ENCODE measurements at regions not wholly inside any gene's neighbourhood (a gene's known extent, or its start where the extent isn't known, plus 50 kb on each side); places are given as distances from the start of the nearest gene placed in this dataset.
"Not testable (repeated sequence)": the region's sequence is repeated elsewhere in the genome, so short reads cannot be mapped to it uniquely, and the experiment has no call there.

DNA sequence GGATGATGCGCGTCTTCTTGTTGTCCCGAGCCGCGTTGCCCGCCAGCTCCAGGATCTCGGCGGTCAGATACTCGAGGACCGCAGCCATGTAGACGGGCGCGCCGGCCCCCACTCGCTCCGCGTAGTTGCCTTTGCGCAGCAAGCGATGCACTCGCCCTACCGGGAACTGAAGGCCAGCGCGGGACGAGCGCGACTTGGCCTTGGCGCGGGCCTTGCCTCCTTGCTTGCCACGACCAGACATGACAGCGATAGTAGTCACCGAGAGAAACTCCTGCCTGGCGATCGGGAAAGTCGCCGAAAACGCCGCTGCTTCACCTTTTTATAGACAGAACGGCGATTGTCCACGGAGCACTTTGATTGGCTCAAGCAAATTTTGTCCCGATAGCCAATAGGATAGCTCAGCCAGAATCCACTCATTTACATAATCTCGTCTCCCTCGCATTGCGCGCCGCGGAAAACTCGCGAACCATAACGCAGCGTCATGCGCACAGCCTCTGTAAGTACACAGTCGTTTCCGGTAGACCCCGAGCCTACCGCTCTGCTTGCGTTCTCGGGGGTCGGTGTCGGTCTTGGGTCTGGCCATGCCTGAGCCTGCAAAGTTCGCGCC, 56.8 kb upstream of the BOLA1 start:
- TF ChIP-seq GLIS3, ZNF70, ZFP30 (CRISPR knock-in tag; IDR thresholded peaks at IDR 0.05): not testable (repeated sequence)

Measured in SK-N-SH treated with all-trans-retinoic acid at 6 μM for 48 hours (cell line).